ENCODE measurements at regions not wholly inside any gene's neighbourhood (a gene's known extent, or its start where the extent isn't known, plus 50 kb on each side); places are given as distances from the start of the nearest gene placed in this dataset.

- Mint-ChIP-seq H3K4me3 (no peak overlapping the region), H3K9me3 (peaks cover 3% of the 10 kb centered on the region), H3K4me1 (no peaks in the 10 kb centered on the region), H3K27ac (no peak overlapping the region), H3K36me3 (ENCODE audit: low read depth) (no peaks in the 10 kb centered on the region), H3K27me3 (ENCODE audit: low read depth, poor library complexity) (peaks cover 10% of the 10 kb centered on the region)
- DNase-seq = no peak
- no peak for TF ChIP-seq CTCF (IDR thresholded peaks at IDR 0.05)
These were observed 158.5 kb downstream of the CDC42EP3 start for GRCh38 chr2:37512971-37513370.

- H3K27me3 Mint-ChIP-seq (ENCODE audit: low read depth, poor library complexity) = peaks cover 8% of the 10 kb centered on the region
- H3K9me3 Mint-ChIP-seq = no peaks in the 10 kb centered on the region
- TF ChIP-seq CTCF (IDR thresholded peaks at IDR 0.05) = no peak
- no peak overlapping the region for H3K4me3 Mint-ChIP-seq
- DNase-seq = no peak
- H3K27ac Mint-ChIP-seq = no peak overlapping the region
- H3K4me1 Mint-ChIP-seq = peaks cover 9% of the 10 kb centered on the region
- H3K36me3 Mint-ChIP-seq (ENCODE audit: low read depth) = no peaks in the 10 kb centered on the region
These were observed 147.6 kb downstream of the CDC42EP3 start for GRCh38 chr2:37523814-37524362.

DNA sequence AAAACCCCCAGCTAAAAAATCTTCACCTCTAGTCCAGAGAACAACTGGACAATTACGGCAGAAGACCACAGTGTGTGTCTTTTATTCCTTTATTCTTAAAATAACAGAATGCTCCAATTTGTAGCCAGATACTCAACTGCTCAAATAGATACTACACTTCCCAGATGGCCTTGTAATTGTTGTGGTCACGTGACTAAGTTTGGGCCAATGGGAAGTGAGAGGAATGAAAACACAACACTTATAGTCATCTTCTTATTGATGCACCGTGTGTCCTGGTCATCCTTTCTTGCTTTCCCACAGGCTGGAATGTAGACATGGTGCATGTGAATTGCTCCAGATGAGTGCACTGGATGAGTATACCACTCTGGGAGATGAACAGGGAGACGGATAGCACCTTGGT lies 145.1 kb downstream of the CDC42EP3 start:
- TF ChIP-seq CTCF (IDR thresholded peaks at IDR 0.05) = no peak
- H3K4me1 Mint-ChIP-seq = peaks cover 9% of the 10 kb centered on the region
- peaks cover 8% of the 10 kb centered on the region for H3K27me3 Mint-ChIP-seq (ENCODE audit: low read depth, poor library complexity)
- H3K36me3 Mint-ChIP-seq (ENCODE audit: low read depth) = no peaks in the 10 kb centered on the region
- no peak for DNase-seq
- H3K27ac Mint-ChIP-seq = no peak overlapping the region
- no peak overlapping the region for H3K4me3 Mint-ChIP-seq
- no peaks in the 10 kb centered on the region for H3K9me3 Mint-ChIP-seq

DNA sequence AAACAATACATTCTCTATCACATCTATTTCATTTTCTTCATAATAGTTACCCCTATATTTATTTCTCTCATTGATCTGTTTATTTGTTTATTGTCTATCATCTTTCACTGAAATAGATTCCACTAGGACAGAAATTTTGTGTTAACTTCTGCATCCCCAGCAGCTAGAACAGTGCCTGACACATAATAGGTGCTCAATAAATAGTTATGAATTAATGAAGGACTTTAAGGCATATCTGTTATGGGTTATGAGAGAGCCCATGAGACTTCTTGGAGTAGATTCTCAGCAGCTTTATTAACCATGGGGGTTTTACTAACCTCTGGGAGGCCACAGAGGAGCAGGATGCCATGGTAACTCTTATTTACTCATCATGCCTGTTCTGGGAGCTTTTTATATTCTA lies 144.6 kb downstream of the CDC42EP3 start:
- Mint-ChIP-seq H3K36me3 (ENCODE audit: low read depth) (no peaks in the 10 kb centered on the region), H3K27me3 (ENCODE audit: low read depth, poor library complexity) (peaks cover 8% of the 10 kb centered on the region), H3K27ac (no peak overlapping the region), H3K4me3 (no peak overlapping the region), H3K4me1 (peaks cover 9% of the 10 kb centered on the region), H3K9me3 (no peaks in the 10 kb centered on the region)
- no peak for TF ChIP-seq CTCF (IDR thresholded peaks at IDR 0.05)
- no peak for DNase-seq

GRCh38 chr2:37527361-37527760 lies 144.1 kb downstream of the CDC42EP3 start:
- Mint-ChIP-seq H3K9me3 (no peaks in the 10 kb centered on the region), H3K27ac (no peak overlapping the region), H3K27me3 (ENCODE audit: low read depth, poor library complexity) (peaks cover 8% of the 10 kb centered on the region), H3K36me3 (ENCODE audit: low read depth) (no peaks in the 10 kb centered on the region), H3K4me1 (peaks cover 13% of the 10 kb centered on the region), H3K4me3 (no peak overlapping the region)
- TF ChIP-seq CTCF (IDR thresholded peaks at IDR 0.05) = no peak
- no peak for DNase-seq

DNA sequence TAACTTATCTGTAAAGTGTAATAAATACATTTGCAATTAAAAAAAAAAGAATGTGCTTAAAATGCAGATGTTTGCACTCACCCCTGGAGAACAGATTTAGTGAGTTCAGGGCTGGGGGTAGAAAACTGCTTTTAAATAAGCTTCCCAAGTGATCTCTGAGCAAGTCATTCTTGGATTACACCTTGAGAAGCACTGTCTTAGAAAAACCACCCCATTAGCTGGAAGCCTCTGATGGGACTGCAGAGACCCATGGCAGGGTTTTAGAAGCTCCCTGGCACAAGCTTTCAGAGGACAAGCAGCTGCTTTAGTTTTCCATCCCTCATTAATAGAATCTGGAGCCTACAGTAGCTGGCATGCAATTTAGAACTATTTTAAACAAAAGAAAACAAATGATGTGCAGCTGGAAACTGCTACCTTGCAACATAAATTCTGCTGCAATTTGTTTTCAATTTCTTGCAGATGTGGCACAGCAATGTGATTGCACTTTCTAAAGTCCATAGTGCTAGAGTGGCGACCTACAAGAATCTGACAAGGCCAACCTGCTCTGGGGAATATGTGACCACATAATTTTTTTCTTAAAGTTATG lies 141.5 kb downstream of the CDC42EP3 start:
- peaks cover 15% of the 10 kb centered on the region for H3K4me1 Mint-ChIP-seq
- H3K27me3 Mint-ChIP-seq (ENCODE audit: low read depth, poor library complexity) = peaks cover 9% of the 10 kb centered on the region
- H3K36me3 Mint-ChIP-seq (ENCODE audit: low read depth) = no peaks in the 10 kb centered on the region
- no peak for DNase-seq
- H3K4me3 Mint-ChIP-seq = no peak overlapping the region
- no peak for TF ChIP-seq CTCF (IDR thresholded peaks at IDR 0.05)
- H3K9me3 Mint-ChIP-seq = no peaks in the 10 kb centered on the region
- H3K27ac Mint-ChIP-seq = no peak overlapping the region

Measured in nephron progenitor cell (in vitro differentiated cells).